Choroid plexus epithelial cell (primary cell): ENCODE measurements at regions not wholly inside any gene's neighbourhood (a gene's known extent, or its start where the extent isn't known, plus 50 kb on each side); places are given as distances from the start of the nearest gene placed in this dataset.
"Not testable (repeated sequence)": the region's sequence is repeated elsewhere in the genome, so short reads cannot be mapped to it uniquely, and the experiment has no call there.

Source experiments
- DNase-seq: peaks from one replicate; pipeline ENCODE4 v3.0.0-alpha.2; 2010; ENCODE audit warnings: low read depth
- H3K4me3 ChIP-seq: 2 replicates; pipeline ENCODE4 v1.5.1; 2011; ENCODE audit warnings: low read depth, mild to moderate bottlenecking, control low read depth, low read length, moderate library complexity
- CTCF ChIP-seq: conservative IDR thresholded peaks from 2 replicates; pipeline ENCODE4 v1.5.1; 2011; ENCODE audit warnings: low read depth, mild to moderate bottlenecking, control low read depth, inconsistent platforms, low read length, moderate library complexity

- TF ChIP-seq CTCF = peak; percentile 61
- H3K4me3 ChIP-seq = no peak overlapping the region
- DNase-seq = peak; percentile 39
These were observed 91.4 kb upstream of the TACR1 start for GRCh38 chr2:75290600-75291150.

DNA sequence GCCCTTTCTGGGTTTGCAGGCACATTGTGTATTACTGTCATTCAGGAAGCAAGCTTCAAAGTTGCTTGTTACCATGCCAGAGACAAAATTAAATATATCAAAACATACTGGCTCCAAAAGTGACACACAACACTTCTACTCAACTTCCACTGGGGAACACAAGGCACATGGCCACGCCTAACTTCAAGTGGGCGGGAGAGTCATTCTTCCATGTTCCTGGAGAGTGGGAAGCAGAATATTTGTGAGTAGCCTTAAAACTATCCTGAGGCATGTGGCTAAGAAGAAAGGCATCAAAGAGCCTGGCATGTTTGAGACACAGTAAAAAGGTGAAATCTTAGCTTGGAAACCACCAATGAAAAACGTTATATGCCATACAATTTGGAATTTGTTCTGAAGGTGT lies 90.5 kb upstream of the TACR1 start:
- no peak for DNase-seq
- H3K4me3 ChIP-seq = no peak overlapping the region
- TF ChIP-seq CTCF = no peak

DNA sequence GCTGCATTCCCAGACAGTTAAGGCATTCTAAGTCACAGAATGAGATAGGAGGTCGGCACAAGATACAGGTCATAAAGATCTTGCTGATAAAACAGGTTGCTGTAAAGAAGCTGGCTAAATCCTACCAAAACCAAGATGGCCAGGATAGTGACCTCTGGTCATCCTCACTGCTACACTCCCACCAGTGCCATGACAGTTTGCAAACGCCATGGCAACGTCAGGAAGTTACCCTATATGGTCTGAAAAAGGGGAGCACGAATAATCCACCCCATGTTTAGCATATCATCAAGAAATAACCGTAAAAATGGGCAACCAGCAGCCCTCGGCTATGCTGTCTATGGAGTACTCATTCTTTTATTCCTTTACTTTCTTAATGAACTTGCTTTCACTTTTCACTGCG lies 89.9 kb upstream of the TACR1 start:
- H3K4me3 ChIP-seq, DNase-seq: not testable (repeated sequence)

GRCh38 chr2:75288760-75289159 lies 89.4 kb upstream of the TACR1 start:
- TF ChIP-seq CTCF = no peak
- DNase-seq = no peak
- no peak overlapping the region for H3K4me3 ChIP-seq

- no peak overlapping the region for H3K4me3 ChIP-seq
- DNase-seq = no peak
- TF ChIP-seq CTCF = no peak
These were observed 88.5 kb upstream of the TACR1 start for GRCh38 chr2:75287624-75288316.

GRCh38 chr2:75284345-75284744 lies 85.0 kb upstream of the TACR1 start:
- TF ChIP-seq CTCF = no peak
- no peak overlapping the region for H3K4me3 ChIP-seq
- DNase-seq = no peak

DNA sequence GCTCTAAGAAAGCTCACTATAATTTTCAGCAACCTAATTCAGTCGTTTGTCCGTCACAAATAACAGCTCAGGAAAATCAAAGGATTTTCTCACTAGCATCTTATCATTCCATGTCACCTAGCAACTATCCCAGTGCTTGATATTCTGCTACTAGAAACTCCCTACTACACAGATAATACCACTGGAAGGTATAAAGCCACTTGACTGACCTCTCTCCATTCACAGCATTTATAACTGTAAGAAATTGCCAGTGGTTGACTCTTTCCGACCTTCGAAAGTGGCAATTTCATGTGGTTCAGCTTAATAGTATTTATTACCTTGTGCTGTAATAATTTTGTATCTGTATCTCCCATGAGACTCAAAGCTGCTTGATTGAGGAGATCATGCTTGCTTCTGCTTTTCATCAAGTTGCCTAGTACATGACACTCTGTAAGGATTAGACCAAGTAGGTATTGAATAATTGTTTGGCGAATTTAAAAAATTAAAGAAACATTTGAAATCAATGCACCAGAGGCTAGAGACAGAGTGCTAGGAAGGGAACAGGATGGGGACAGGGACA lies 79.6 kb upstream of the TACR1 start:
- no peak for TF ChIP-seq CTCF
- H3K4me3 ChIP-seq = no peak overlapping the region
- no peak for DNase-seq
